Fibroblast of lung (primary cell): ENCODE measurements at regions not wholly inside any gene's neighbourhood (a gene's known extent, or its start where the extent isn't known, plus 50 kb on each side); places are given as distances from the start of the nearest gene placed in this dataset.

Source experiments
- EZH2 ChIP-seq: IDR thresholded peaks from 2 replicates; pipeline ENCODE4 v1.5.1; 2012; ENCODE audit warnings: low read length, control low read depth, mild to moderate bottlenecking; ENCODE audit errors: missing control alignments
- TF ChIP-seq, protein P1 (sequence below), 2 donors: IDR thresholded peaks in 1 of 2; conservative IDR thresholded peaks in 1 of 2; 1 replicate in 1 of 2; 2 replicates in 1 of 2; pipeline ENCODE4 v1.5.1; 2011 to 2012; ENCODE audit warnings: low read length in 2 of 2, control low read depth in 1 of 2, inconsistent platforms in 1 of 2, low read depth in 1 of 2, mild to moderate bottlenecking in 1 of 2

DNA sequence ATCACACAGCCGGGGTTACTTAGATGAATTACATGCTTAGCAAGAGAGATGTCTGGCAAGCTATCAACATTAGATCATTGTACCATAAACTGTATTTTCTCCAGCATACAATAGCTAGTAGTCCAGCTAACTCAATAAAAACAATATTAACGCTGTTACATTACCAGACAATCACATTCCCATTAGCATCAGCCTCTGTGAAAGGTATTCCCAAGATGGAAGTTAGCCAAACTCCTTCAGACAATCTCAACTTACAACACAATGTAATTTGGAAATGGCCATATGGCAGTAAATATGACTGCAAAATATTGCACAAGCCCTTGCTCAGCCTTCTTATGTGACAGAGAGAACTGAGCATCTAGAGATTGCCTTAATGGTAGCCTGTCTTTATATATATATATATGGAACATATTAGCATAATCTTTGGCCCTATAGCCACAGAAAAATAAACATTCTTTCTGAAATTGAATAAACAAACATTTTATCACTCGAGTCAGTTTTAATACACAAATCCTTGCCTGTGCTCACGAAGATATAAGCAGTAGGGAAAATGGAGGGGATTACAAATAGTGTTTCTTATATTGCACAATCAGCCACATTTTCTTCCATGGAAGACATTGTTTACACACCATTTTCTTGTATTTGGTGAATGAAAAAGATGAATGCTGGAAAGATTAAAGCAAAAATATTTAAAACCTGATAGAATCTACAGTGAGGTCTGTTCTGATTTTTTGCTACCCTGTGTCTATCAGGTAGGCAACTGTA lies 1060.5 kb downstream of the DIAPH3 start:
- TF ChIP-seq, protein P1, sequence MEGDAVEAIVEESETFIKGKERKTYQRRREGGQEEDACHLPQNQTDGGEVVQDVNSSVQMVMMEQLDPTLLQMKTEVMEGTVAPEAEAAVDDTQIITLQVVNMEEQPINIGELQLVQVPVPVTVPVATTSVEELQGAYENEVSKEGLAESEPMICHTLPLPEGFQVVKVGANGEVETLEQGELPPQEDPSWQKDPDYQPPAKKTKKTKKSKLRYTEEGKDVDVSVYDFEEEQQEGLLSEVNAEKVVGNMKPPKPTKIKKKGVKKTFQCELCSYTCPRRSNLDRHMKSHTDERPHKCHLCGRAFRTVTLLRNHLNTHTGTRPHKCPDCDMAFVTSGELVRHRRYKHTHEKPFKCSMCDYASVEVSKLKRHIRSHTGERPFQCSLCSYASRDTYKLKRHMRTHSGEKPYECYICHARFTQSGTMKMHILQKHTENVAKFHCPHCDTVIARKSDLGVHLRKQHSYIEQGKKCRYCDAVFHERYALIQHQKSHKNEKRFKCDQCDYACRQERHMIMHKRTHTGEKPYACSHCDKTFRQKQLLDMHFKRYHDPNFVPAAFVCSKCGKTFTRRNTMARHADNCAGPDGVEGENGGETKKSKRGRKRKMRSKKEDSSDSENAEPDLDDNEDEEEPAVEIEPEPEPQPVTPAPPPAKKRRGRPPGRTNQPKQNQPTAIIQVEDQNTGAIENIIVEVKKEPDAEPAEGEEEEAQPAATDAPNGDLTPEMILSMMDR (conservative IDR thresholded peaks at IDR 0.05 in 1 of 2, IDR thresholded peaks at IDR 0.05 in 1 of 2; ENCODE audit: low read depth in 1 of 2, low read length in 2 of 2), result no peak
- no peak for TF ChIP-seq EZH2
